Mesendoderm (in vitro differentiated cells): ENCODE measurements at regions not wholly inside any gene's neighbourhood (a gene's known extent, or its start where the extent isn't known, plus 50 kb on each side); places are given as distances from the start of the nearest gene placed in this dataset.

ENCODE experiments used
- DNase-seq: peaks from one replicate; pipeline ENCODE4 v3.0.0; 2013
- H2AK5ac ChIP-seq: 2 replicates; pipeline ENCODE4 v1.6.1; 2013; ENCODE audit warnings: low read length, inconsistent platforms
- H2BK120ac ChIP-seq: 2 replicates; pipeline ENCODE4 v1.6.1; 2013; ENCODE audit warnings: low read depth, mild to moderate bottlenecking, low read length, moderate library complexity, mixed read lengths
- H2BK15ac ChIP-seq: replicated peaks from 2 replicates; pipeline ENCODE4 v1.6.1; 2013; ENCODE audit warnings: low read depth, mild to moderate bottlenecking, moderate library complexity
- H2BK5ac ChIP-seq: 2 replicates; pipeline ENCODE4 v1.6.1; 2013; ENCODE audit warnings: low read length, inconsistent platforms
- H3K18ac ChIP-seq: 2 replicates; pipeline ENCODE4 v1.6.1; 2013; ENCODE audit warnings: mild to moderate bottlenecking, low read length, mixed read lengths
- H3K23ac ChIP-seq: one replicate; pipeline ENCODE4 v1.6.1; 2013; ENCODE audit warnings: low read length
- H3K27ac ChIP-seq: 2 replicates; pipeline ENCODE4 v1.5.1; 2013; ENCODE audit warnings: low read depth, mild to moderate bottlenecking, inconsistent platforms, low read length, moderate library complexity
- H3K27me3 ChIP-seq: 2 replicates; pipeline ENCODE4 v1.6.1; 2013; ENCODE audit warnings: low read length, control low read depth, mild to moderate bottlenecking, inconsistent platforms; ENCODE audit not compliant: insufficient read depth, poor library complexity
- H3K36me3 ChIP-seq: 2 replicates; pipeline ENCODE4 v1.6.1; 2013; ENCODE audit warnings: low read length, inconsistent platforms; ENCODE audit not compliant: control insufficient read depth, insufficient read depth
- H3K4ac ChIP-seq: one replicate; pipeline ENCODE4 v1.6.1; 2013; ENCODE audit warnings: low read depth, mild to moderate bottlenecking, low read length, moderate library complexity
- H3K4me1 ChIP-seq: 2 replicates; pipeline ENCODE4 v1.6.1; 2013; ENCODE audit warnings: low read depth, low read length, inconsistent platforms; ENCODE audit not compliant: control insufficient read depth
- H3K4me2 ChIP-seq: 2 replicates; pipeline ENCODE4 v1.6.1; 2013; ENCODE audit warnings: low read length
- H3K4me3 ChIP-seq: 2 replicates; pipeline ENCODE4 v1.5.1; 2013; ENCODE audit warnings: mild to moderate bottlenecking, low read length
- H3K56ac ChIP-seq: one replicate; pipeline ENCODE4 v1.6.1; 2013; ENCODE audit warnings: low read length
- H3K79me1 ChIP-seq: 2 replicates; pipeline ENCODE4 v1.6.1; 2013; ENCODE audit warnings: low read length, inconsistent platforms
- H3K79me2 ChIP-seq: 2 replicates; pipeline ENCODE4 v1.6.1; 2013; ENCODE audit warnings: mild to moderate bottlenecking, low read length; ENCODE audit not compliant: control insufficient read depth, insufficient read depth
- H3K9ac ChIP-seq: 2 replicates; pipeline ENCODE4 v1.6.1; 2013; ENCODE audit warnings: low read length, inconsistent platforms
- H4K5ac ChIP-seq: one replicate; pipeline ENCODE4 v1.6.1; 2013; ENCODE audit warnings: low read length
- H4K8ac ChIP-seq: one replicate; pipeline ENCODE4 v1.6.1; 2013; ENCODE audit warnings: low read depth, mild to moderate bottlenecking, control low read depth, low read length, moderate library complexity
- WGBS: extraction: QIAGEN DNeasy Blood & Tissue Kit; methylation state at CpG from one replicate; pipeline ENCODE4 v1.1.7; 2013; ENCODE audit warnings: low lambda C conversion rate, missing lambda C conversion rate; ENCODE audit not compliant: insufficient coverage; ENCODE audit errors: extremely low coverage; 5-methylcytosine and 5-hydroxymethylcytosine counted together

DNA sequence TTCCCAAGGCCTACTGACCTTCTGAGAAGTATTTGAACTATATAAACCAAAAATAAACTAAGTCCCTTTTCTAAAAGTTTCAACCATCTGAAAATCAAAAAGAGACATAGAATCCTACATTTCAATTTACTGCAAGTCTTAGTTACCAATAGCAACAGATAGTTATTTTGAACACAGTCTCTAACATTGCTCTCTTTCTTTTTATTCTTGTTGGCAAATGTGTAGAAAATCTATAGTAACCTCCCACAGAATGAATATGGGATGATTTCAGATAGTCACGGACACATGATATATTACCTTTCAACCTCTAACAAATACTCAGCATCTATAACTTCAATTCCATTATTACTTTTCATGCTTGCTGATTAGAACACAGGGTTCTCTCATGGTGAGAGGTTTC, 68.9 kb upstream of the RAB3GAP2 start:
- no peak overlapping the region for H3K23ac ChIP-seq
- no peaks in the 10 kb centered on the region for H3K79me1 ChIP-seq
- no peak overlapping the region for H3K18ac ChIP-seq
- no peak overlapping the region for H3K56ac ChIP-seq
- H3K27me3 ChIP-seq, result no peaks in the 10 kb centered on the region
- H3K4me1 ChIP-seq, result peaks cover 8% of the 10 kb centered on the region
- no peak overlapping the region for H4K5ac ChIP-seq
- H3K4ac ChIP-seq, result no peak overlapping the region
- H2BK120ac ChIP-seq, result no peak overlapping the region
- H2BK5ac ChIP-seq, result no peak overlapping the region
- H3K9ac ChIP-seq, result no peak overlapping the region
- H3K36me3 ChIP-seq, result no peaks in the 10 kb centered on the region
- H4K8ac ChIP-seq, result no peak overlapping the region
- DNase-seq, result no peak
- H2AK5ac ChIP-seq, result no peak overlapping the region
- H3K27ac ChIP-seq, result no peak overlapping the region
- H3K4me3 ChIP-seq, result no peak overlapping the region
- WGBS, result no CpG with 5 or more reads among the region's 1 CpG
- H3K4me2 ChIP-seq, result no peak overlapping the region
- no peak overlapping the region for H2BK15ac ChIP-seq
- H3K79me2 ChIP-seq, result no peaks in the 10 kb centered on the region

DNA sequence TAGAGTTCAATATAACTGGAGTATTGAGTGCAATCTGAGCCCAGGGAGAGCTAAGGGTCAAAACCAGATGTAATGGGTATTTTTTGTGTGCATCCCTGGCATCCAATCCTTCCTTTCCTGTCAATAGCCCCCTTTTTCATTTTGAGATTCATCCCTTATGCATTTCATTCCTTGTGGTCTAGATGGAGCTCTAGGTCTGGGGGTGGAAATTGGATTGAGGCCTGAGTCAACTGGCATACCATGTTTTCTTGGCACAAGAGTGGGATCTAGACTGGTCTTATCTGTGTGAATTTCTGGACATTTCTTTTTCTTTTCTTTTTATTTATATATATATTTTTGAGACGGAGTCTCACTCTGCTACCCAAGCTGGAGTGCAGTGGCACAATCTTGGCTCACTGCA, 67.3 kb upstream of the RAB3GAP2 start:
- Histone ChIP-seq H3K79me1 (no peaks in the 10 kb centered on the region), H3K36me3 (no peaks in the 10 kb centered on the region), H3K27me3 (no peaks in the 10 kb centered on the region), H4K5ac (no peak overlapping the region), H2AK5ac (no peak overlapping the region), H3K27ac (no peak overlapping the region), H3K23ac (no peak overlapping the region), H3K79me2 (no peaks in the 10 kb centered on the region), H2BK120ac (peak overlapping the region; percentile 90), H3K9ac (no peak overlapping the region), H2BK15ac (peak overlapping the region; percentile 64), H4K8ac (no peak overlapping the region), H2BK5ac (no peak overlapping the region), H3K4me1 (peaks cover 8% of the 10 kb centered on the region), H3K4me3 (no peak overlapping the region), H3K56ac (no peak overlapping the region), H3K18ac (no peak overlapping the region), H3K4ac (no peak overlapping the region), H3K4me2 (no peak overlapping the region)
- WGBS, result no CpG with 5 or more reads among the region's 1 CpG
- peak; percentile 20 for DNase-seq

DNA sequence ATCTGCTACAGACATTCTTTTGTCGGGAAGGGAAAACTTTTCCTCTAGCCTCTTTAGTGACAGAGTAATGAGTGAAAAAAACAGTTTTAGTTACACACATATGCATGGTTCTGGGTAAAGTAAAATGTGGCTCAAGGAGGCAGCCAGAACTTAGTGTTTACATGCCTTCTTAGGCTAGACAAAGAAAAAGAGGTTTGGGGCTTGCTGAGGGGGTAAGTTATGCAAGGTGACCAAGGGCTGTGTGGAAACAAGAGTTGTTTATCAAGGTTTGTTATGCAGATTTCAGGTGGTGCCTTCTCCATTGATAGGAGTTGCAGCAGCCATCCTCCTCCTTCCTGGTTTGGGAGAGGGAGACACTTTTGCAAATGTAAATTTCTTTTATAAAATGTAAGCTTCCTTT, 66.5 kb upstream of the RAB3GAP2 start:
- H2BK5ac ChIP-seq, result peak overlapping the region; percentile 23
- peaks cover 8% of the 10 kb centered on the region for H3K4me1 ChIP-seq
- H3K18ac ChIP-seq, result no peak overlapping the region
- H3K79me1 ChIP-seq, result no peaks in the 10 kb centered on the region
- no peaks in the 10 kb centered on the region for H3K79me2 ChIP-seq
- H3K27me3 ChIP-seq, result no peaks in the 10 kb centered on the region
- H2BK15ac ChIP-seq, result no peak overlapping the region
- peak overlapping the region; percentile 27 for H3K27ac ChIP-seq
- H4K5ac ChIP-seq, result no peak overlapping the region
- no CpG with 5 or more reads among the region's 1 CpG for WGBS
- H2BK120ac ChIP-seq, result no peak overlapping the region
- H3K23ac ChIP-seq, result no peak overlapping the region
- peak; percentile 79 for DNase-seq
- no peak overlapping the region for H3K56ac ChIP-seq
- no peaks in the 10 kb centered on the region for H3K36me3 ChIP-seq
- no peak overlapping the region for H3K4ac ChIP-seq
- H3K4me3 ChIP-seq, result no peak overlapping the region
- no peak overlapping the region for H2AK5ac ChIP-seq
- no peak overlapping the region for H3K4me2 ChIP-seq
- H4K8ac ChIP-seq, result no peak overlapping the region
- H3K9ac ChIP-seq, result no peak overlapping the region

- no CpG with 5 or more reads among the region's 6 CpGs for WGBS
Measured at GRCh38 chr1:220336391-220337031, 64.3 kb upstream of the RAB3GAP2 start.

GRCh38 chr1:220335668-220336067, 63.4 kb upstream of the RAB3GAP2 start:
- H3K9ac ChIP-seq, result no peak overlapping the region

More at GRCh38 chr1:220336391-220337031, 64.3 kb upstream of the RAB3GAP2 start:
- Histone ChIP-seq H3K36me3 (no peaks in the 10 kb centered on the region), H4K5ac (no peak overlapping the region), H2BK15ac (no peak overlapping the region), H3K27me3 (no peaks in the 10 kb centered on the region), H3K4me3 (no peak overlapping the region), H3K4ac (no peak overlapping the region), H3K9ac (no peak overlapping the region), H3K27ac (peak overlapping the region; percentile 43), H3K4me2 (no peak overlapping the region), H3K23ac (no peak overlapping the region), H3K79me2 (no peaks in the 10 kb centered on the region), H2BK5ac (no peak overlapping the region), H2BK120ac (peak overlapping the region; percentile 50), H3K18ac (no peak overlapping the region), H2AK5ac (no peak overlapping the region), H4K8ac (no peak overlapping the region), H3K56ac (peak overlapping the region; percentile 7), H3K4me1 (peaks cover 8% of the 10 kb centered on the region), H3K79me1 (no peaks in the 10 kb centered on the region)
- peak; percentile 64 for DNase-seq

GRCh38 chr1:220331318-220331717, 59.1 kb upstream of the RAB3GAP2 start:
- Histone ChIP-seq H3K18ac (no peak overlapping the region), H2BK15ac (no peak overlapping the region), H3K4me3 (no peak overlapping the region), H3K4me1 (no peaks in the 10 kb centered on the region), H4K8ac (no peak overlapping the region), H3K79me2 (no peaks in the 10 kb centered on the region), H3K79me1 (no peaks in the 10 kb centered on the region), H3K4ac (no peak overlapping the region), H3K36me3 (no peaks in the 10 kb centered on the region), H2BK5ac (no peak overlapping the region), H3K27me3 (no peaks in the 10 kb centered on the region), H2BK120ac (no peak overlapping the region), H3K23ac (no peak overlapping the region), H3K56ac (no peak overlapping the region), H3K27ac (no peak overlapping the region), H3K9ac (no peak overlapping the region), H3K4me2 (no peak overlapping the region), H2AK5ac (no peak overlapping the region), H4K5ac (no peak overlapping the region)
- no CpG with 5 or more reads among the region's 1 CpG for WGBS
- DNase-seq, result no peak

More at GRCh38 chr1:220335668-220336067, 63.4 kb upstream of the RAB3GAP2 start:
- Histone ChIP-seq H2BK120ac (peak overlapping the region; percentile 39), H2BK15ac (no peak overlapping the region), H2BK5ac (no peak overlapping the region), H3K4ac (peak overlapping the region; percentile 56), H3K18ac (no peak overlapping the region), H3K4me2 (no peak overlapping the region), H3K36me3 (no peaks in the 10 kb centered on the region), H4K5ac (no peak overlapping the region), H4K8ac (no peak overlapping the region), H3K4me1 (peaks cover 8% of the 10 kb centered on the region), H3K79me2 (no peaks in the 10 kb centered on the region), H3K4me3 (no peak overlapping the region), H2AK5ac (no peak overlapping the region), H3K23ac (no peak overlapping the region), H3K27me3 (no peaks in the 10 kb centered on the region), H3K27ac (no peak overlapping the region), H3K79me1 (no peaks in the 10 kb centered on the region), H3K56ac (no peak overlapping the region)
- no CpG with 5 or more reads among the region's 4 CpGs for WGBS
- no peak for DNase-seq
